ENCODE measurements at regions not wholly inside any gene's neighbourhood (a gene's known extent, or its start where the extent isn't known, plus 50 kb on each side); places are given as distances from the start of the nearest gene placed in this dataset.

DNA sequence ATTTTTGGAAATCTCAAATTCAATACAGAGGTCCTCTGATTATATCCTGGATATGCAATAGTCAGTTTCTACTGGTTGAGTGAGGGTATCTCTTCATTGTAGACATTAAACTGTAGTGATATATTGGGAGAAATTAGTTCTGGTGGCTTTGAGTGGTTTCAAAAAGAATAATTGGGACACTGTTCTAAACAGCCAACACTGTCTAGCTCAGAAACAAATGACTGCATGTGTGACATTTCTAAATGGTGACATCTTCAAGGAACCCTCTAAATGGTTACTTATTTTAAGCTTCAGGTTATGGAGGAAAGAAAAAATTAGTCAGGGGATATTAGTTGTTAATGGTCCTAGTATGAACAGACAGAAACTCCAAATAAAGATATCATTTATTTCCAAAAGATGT, 186.2 kb downstream of the LARP7 start:
- TF ChIP-seq EP300 (IDR thresholded peaks at IDR 0.05): no peak
- TF ChIP-seq, protein P1, sequence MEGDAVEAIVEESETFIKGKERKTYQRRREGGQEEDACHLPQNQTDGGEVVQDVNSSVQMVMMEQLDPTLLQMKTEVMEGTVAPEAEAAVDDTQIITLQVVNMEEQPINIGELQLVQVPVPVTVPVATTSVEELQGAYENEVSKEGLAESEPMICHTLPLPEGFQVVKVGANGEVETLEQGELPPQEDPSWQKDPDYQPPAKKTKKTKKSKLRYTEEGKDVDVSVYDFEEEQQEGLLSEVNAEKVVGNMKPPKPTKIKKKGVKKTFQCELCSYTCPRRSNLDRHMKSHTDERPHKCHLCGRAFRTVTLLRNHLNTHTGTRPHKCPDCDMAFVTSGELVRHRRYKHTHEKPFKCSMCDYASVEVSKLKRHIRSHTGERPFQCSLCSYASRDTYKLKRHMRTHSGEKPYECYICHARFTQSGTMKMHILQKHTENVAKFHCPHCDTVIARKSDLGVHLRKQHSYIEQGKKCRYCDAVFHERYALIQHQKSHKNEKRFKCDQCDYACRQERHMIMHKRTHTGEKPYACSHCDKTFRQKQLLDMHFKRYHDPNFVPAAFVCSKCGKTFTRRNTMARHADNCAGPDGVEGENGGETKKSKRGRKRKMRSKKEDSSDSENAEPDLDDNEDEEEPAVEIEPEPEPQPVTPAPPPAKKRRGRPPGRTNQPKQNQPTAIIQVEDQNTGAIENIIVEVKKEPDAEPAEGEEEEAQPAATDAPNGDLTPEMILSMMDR (IDR thresholded peaks at IDR 0.05): no peak
